Activated CD8-positive, alpha-beta memory T cell treated with anti-CD3 and anti-CD28 coated beads for 48 hours (primary cell): ENCODE measurements at regions not wholly inside any gene's neighbourhood (a gene's known extent, or its start where the extent isn't known, plus 50 kb on each side); places are given as distances from the start of the nearest gene placed in this dataset.

Source experiments
- DNase-seq, 3 experiments: peaks; one replicate each; pipeline ENCODE4 v3.0.0-alpha.2; 2020; ENCODE audit warnings: low read depth in 2 of 3, low spot score in 2 of 3

- DNase-seq = no peak
Observed at GRCh38 chr2:215607766-215608165, 171.9 kb upstream of the FN1 start.

GRCh38 chr2:215606219-215606618 lies 170.4 kb upstream of the FN1 start:
- DNase-seq = no peak

- no peak for DNase-seq
Observed at GRCh38 chr2:215605214-215605613, 169.3 kb upstream of the FN1 start.

- no peak for DNase-seq
Observed at GRCh38 chr2:215604606-215605005, 168.7 kb upstream of the FN1 start.

GRCh38 chr2:215603440-215603839 lies 167.6 kb upstream of the FN1 start:
- no peak for DNase-seq

GRCh38 chr2:215602997-215603396 lies 167.1 kb upstream of the FN1 start:
- no peak for DNase-seq

GRCh38 chr2:215601990-215602721 lies 166.3 kb upstream of the FN1 start:
- DNase-seq = no peak

GRCh38 chr2:215601526-215601925 lies 165.7 kb upstream of the FN1 start:
- no peak for DNase-seq

GRCh38 chr2:215598376-215598975 lies 162.6 kb upstream of the FN1 start:
- DNase-seq = no peak

- no peak for DNase-seq
Observed at GRCh38 chr2:215597577-215597976, 161.7 kb upstream of the FN1 start.

- DNase-seq = no peak
Observed at GRCh38 chr2:215594766-215595165, 158.9 kb upstream of the FN1 start.

GRCh38 chr2:215590010-215590745 lies 154.3 kb upstream of the FN1 start:
- DNase-seq = no peak

- no peak for DNase-seq
Observed at GRCh38 chr2:215583881-215584280, 148.0 kb upstream of the FN1 start.

- DNase-seq = no peak
Observed at GRCh38 chr2:215579809-215580208, 143.9 kb upstream of the FN1 start.

GRCh38 chr2:215577356-215577755 lies 141.5 kb upstream of the FN1 start:
- DNase-seq = no peak

- no peak for DNase-seq
Observed at GRCh38 chr2:215576572-215576971, 140.7 kb upstream of the FN1 start.

GRCh38 chr2:215573496-215573895 lies 137.6 kb upstream of the FN1 start:
- no peak for DNase-seq

- DNase-seq = no peak
Observed at GRCh38 chr2:215572341-215572848, 136.5 kb upstream of the FN1 start.

GRCh38 chr2:215571689-215572088 lies 135.8 kb upstream of the FN1 start:
- no peak for DNase-seq

GRCh38 chr2:215567504-215567903 lies 131.6 kb upstream of the FN1 start:
- no peak for DNase-seq

GRCh38 chr2:215565897-215566296 lies 130.0 kb upstream of the FN1 start:
- DNase-seq = no peak

GRCh38 chr2:215557701-215558100 lies 121.8 kb upstream of the FN1 start:
- no peak for DNase-seq
